Tibial nerve (tissue), 4 donors: ENCODE measurements at regions not wholly inside any gene's neighbourhood (a gene's known extent, or its start where the extent isn't known, plus 50 kb on each side); places are given as distances from the start of the nearest gene placed in this dataset.

ENCODE experiments used
- DNase-seq, 2 donors: peaks; one replicate each; pipeline ENCODE4 v3.0.0-alpha.2; 2019; ENCODE audit warnings: low spot score in 2 of 2
- H3K27ac ChIP-seq, 4 donors: fragments of 200-600 bp; sonication (generic) in 3 of 4; one replicate each; pipeline ENCODE4 v1.5.1; 2017 to 2019; ENCODE audit warnings: mild to moderate bottlenecking in 1 of 4
- H3K27me3 ChIP-seq, 2 donors: fragments of 200-600 bp; sonication (generic) in 1 of 2; one replicate each; pipeline versions ENCODE4 v1.5.1 to v1.6.0; 2017 to 2019
- H3K36me3 ChIP-seq, 3 donors: fragments of 200-600 bp; sonication (generic); one replicate each; pipeline ENCODE4 v1.5.1; 2018 to 2019
- H3K4me1 ChIP-seq, 4 donors: fragments of 200-600 bp; sonication (generic) in 3 of 4; one replicate each; pipeline ENCODE4 v1.5.1; 2017 to 2019
- H3K4me3 ChIP-seq, 4 donors: fragments of 200-600 bp; sonication (generic) in 3 of 4; one replicate each; pipeline ENCODE4 v1.5.1; 2017 to 2019; ENCODE audit warnings: mild to moderate bottlenecking in 1 of 4, moderate library complexity in 1 of 4
- H3K9me3 ChIP-seq, 4 donors: fragments of 200-600 bp; sonication (generic) in 3 of 4; one replicate each; pipeline ENCODE4 v1.5.1; 2017 to 2019
- EP300 ChIP-seq, 2 donors: sonication (generic); formaldehyde crosslinking; IDR thresholded peaks; one replicate each; pipeline ENCODE4 v1.6.1; 2017; ENCODE audit warnings: antibody characterized with exemption in 2 of 2, mild to moderate bottlenecking in 1 of 2
- POLR2A ChIP-seq, 2 donors: fragments of 450-650 bp; IDR thresholded peaks; one replicate each; pipeline ENCODE4 v1.6.1; 2017; ENCODE audit warnings: antibody characterized with exemption in 2 of 2, mild to moderate bottlenecking in 2 of 2, moderate library complexity in 2 of 2
- WGBS, 2 donors: methylation state at CpG; one replicate each; pipeline ENCODE4 v1.1.5; 2018; 5-methylcytosine and 5-hydroxymethylcytosine counted together
- TF ChIP-seq, protein P1 (sequence below), 5 experiments: fragments of 200-600 bp in 3 of 5; fragments of 450-650 bp in 2 of 5; sonication (generic) in 3 of 5; IDR thresholded peaks; one replicate each; pipeline ENCODE4 v1.5.1; 2016 to 2019; ENCODE audit warnings: antibody characterized with exemption in 5 of 5, mild to moderate bottlenecking in 3 of 5, moderate library complexity in 2 of 5

DNA sequence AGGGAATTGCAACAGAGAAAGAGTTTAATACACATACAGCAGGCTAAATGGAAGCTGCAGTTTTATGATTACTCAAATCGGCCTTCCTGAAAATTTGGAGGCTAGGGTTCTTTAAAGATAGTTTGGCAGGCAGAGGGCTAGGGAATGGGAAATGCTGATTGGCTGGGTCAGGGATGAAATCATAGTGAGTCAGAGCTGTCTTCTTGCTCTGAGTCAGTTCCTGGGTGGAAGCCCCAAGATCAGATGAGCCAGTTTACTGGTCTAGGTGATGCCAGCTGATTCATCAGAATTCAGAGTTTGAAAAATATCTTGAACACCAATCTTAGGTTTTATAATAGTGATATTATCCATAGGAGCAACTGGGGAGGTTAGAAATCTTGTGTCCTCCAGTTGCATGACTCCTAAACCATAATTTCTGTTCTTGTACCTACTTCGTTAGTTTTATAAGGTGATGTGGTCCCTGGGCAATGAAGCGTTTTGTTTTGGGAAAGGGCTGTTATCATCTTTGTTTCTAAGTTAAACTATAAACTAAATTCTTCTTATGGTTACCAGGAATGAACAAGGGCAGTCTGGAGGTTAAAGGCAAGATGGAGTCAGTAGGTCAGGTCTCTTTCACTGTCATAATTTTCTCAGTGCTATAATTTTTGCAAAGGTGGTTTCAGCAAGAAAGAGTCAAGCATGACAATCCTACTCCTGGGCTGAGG, 257.8 kb upstream of the CCDC196 start:
- no peak for DNase-seq
- peaks cover 0 to 12% (median 0%) of the 10 kb centered on the region in 4 donors for H3K9me3 ChIP-seq
- no peaks in the 10 kb centered on the region for H3K4me1 ChIP-seq
- H3K27me3 ChIP-seq, result no peaks in the 10 kb centered on the region
- no peak overlapping the region for H3K27ac ChIP-seq
- TF ChIP-seq, protein P1, sequence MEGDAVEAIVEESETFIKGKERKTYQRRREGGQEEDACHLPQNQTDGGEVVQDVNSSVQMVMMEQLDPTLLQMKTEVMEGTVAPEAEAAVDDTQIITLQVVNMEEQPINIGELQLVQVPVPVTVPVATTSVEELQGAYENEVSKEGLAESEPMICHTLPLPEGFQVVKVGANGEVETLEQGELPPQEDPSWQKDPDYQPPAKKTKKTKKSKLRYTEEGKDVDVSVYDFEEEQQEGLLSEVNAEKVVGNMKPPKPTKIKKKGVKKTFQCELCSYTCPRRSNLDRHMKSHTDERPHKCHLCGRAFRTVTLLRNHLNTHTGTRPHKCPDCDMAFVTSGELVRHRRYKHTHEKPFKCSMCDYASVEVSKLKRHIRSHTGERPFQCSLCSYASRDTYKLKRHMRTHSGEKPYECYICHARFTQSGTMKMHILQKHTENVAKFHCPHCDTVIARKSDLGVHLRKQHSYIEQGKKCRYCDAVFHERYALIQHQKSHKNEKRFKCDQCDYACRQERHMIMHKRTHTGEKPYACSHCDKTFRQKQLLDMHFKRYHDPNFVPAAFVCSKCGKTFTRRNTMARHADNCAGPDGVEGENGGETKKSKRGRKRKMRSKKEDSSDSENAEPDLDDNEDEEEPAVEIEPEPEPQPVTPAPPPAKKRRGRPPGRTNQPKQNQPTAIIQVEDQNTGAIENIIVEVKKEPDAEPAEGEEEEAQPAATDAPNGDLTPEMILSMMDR (IDR thresholded peaks at IDR 0.05), result no peak
- TF ChIP-seq EP300 (IDR thresholded peaks at IDR 0.05) (no peak), POLR2A (IDR thresholded peaks at IDR 0.05) (no peak)
- WGBS, 2 donors, result 94 to 96% methylated on average over 3 of the region's 3 CpGs
- no peaks in the 10 kb centered on the region for H3K36me3 ChIP-seq
- no peak overlapping the region for H3K4me3 ChIP-seq

DNA sequence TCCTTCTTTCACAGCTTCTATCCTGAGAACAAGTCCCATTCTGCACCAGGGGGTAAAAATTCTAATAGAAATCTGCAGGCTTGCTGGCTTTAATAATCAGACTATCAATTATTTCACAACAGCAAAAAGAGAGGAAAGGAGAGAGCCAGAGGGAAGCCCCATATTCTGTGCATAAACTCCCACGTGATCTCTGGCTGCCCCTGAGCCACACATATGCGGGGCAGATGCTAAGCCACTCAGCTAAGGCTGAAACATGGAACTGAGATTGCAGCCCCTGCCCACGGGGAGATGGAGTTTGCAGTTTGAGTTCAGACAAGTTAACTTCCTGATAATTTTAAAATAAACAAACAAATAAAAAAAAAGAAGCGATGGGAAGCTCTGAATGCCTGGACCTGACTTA, 254.4 kb upstream of the CCDC196 start:
- Histone ChIP-seq H3K4me1 (no peaks in the 10 kb centered on the region), H3K27me3 (no peaks in the 10 kb centered on the region), H3K4me3 (no peak overlapping the region), H3K27ac (no peak overlapping the region), H3K9me3 (peaks cover 0 to 12% (median 0%) of the 10 kb centered on the region in 4 donors), H3K36me3 (no peaks in the 10 kb centered on the region)
- TF ChIP-seq, protein P1 (IDR thresholded peaks at IDR 0.05), result no peak
- TF ChIP-seq EP300 (IDR thresholded peaks at IDR 0.05) (no peak), POLR2A (IDR thresholded peaks at IDR 0.05) (no peak)
- DNase-seq, result no peak
- 31 to 33% methylated on average over 4 of the region's 4 CpGs for WGBS, 2 donors

DNA sequence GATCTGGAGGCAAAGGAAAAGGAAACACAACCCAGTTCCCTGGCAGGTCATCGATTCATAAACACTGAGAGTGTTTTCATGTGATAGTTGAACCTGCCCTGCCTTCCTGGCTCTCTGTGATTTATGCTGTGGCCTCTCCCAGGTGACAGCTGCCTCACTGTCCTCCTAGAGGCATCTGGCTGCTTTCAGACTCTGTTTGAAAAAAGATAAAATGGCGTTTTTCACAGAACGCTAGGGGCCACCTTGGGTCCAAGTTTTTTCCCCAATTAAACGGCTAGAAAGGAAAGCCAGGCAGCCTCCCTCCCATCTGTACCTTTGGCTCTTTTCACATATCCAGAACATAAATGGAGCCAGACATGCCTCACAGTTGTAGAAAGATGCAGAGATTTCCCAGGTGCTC, 252.6 kb upstream of the CCDC196 start:
- TF ChIP-seq EP300 (IDR thresholded peaks at IDR 0.05) (no peak), POLR2A (IDR thresholded peaks at IDR 0.05) (no peak)
- TF ChIP-seq, protein P1 (IDR thresholded peaks at IDR 0.05), result no peak
- 36 to 57% methylated on average over 4 of the region's 4 CpGs for WGBS, 2 donors

DNA sequence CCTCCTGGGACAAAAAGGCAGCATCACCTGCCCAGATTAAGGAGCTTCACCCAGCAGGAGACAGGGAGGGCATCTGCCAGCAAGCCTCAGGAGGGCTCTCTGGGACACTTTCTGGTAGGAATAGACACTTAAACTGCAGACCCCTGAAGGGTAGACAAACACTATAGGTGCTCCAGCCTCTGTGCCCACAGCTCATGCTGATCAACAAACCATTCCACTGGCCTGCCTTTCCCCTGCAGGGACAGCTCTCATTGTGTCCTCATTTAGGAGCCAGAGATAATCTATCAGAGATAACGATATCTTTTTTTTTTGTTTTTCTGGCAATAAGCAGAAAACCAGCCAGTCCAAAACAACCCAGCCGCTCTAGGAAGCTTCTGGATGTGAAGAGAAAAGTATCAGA, 251.8 kb upstream of the CCDC196 start:
- no peaks in the 10 kb centered on the region for H3K4me1 ChIP-seq
- H3K9me3 ChIP-seq, result no peaks in the 10 kb centered on the region
- H3K4me3 ChIP-seq, result no peak overlapping the region
- no peak overlapping the region for H3K27ac ChIP-seq
- no peak for DNase-seq
- TF ChIP-seq EP300 (IDR thresholded peaks at IDR 0.05), result no peak
- no peak for TF ChIP-seq POLR2A (IDR thresholded peaks at IDR 0.05)
- TF ChIP-seq, protein P1 (IDR thresholded peaks at IDR 0.05), result no peak
- H3K36me3 ChIP-seq, result no peaks in the 10 kb centered on the region
- WGBS, 2 donors, result 88 to 89% methylated on average over 2 of the region's 2 CpGs
- no peaks in the 10 kb centered on the region for H3K27me3 ChIP-seq

More for the DNA sequence above, 252.6 kb upstream of the CCDC196 start:
- H3K4me1 ChIP-seq, result no peaks in the 10 kb centered on the region
- no peak overlapping the region for H3K27ac ChIP-seq
- no peaks in the 10 kb centered on the region for H3K9me3 ChIP-seq
- H3K4me3 ChIP-seq, result no peak overlapping the region
- no peaks in the 10 kb centered on the region for H3K27me3 ChIP-seq
- H3K36me3 ChIP-seq, result no peaks in the 10 kb centered on the region
- DNase-seq, result no peak

DNA sequence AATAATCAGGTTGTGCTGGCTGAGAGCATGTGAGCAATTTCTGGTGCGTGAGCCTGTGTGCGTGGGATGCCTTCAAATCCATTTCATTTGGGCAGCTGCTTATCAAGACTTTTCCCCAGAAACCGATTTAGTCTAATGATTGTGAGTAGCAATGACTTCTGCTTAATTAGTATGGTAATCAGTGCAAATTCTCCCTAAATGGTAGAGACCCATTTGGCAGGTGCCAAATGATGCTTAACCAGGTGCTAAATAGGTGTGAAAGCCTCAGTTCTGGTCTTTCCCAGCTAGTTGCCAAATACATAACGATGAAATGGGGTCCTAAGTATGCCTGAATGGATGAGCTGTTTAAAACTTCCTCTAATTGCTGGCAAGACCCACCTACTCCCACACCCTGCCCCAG, 248.4 kb upstream of the CCDC196 start:
- no peaks in the 10 kb centered on the region for H3K4me1 ChIP-seq
- no peaks in the 10 kb centered on the region for H3K36me3 ChIP-seq
- no peak overlapping the region for H3K27ac ChIP-seq
- no peaks in the 10 kb centered on the region for H3K9me3 ChIP-seq
- no peaks in the 10 kb centered on the region for H3K27me3 ChIP-seq
- no peak for TF ChIP-seq EP300 (IDR thresholded peaks at IDR 0.05)
- TF ChIP-seq POLR2A (IDR thresholded peaks at IDR 0.05), result no peak
- TF ChIP-seq, protein P1 (IDR thresholded peaks at IDR 0.05), result no peak
- H3K4me3 ChIP-seq, result no peak overlapping the region
- 77 to 81% methylated on average over 4 of the region's 4 CpGs for WGBS, 2 donors
- no peak for DNase-seq
